SHP77 treated with DMSO at 0.1 percent for 48 hours (cell line): ENCODE measurements at regions not wholly inside any gene's neighbourhood (a gene's known extent, or its start where the extent isn't known, plus 50 kb on each side); places are given as distances from the start of the nearest gene placed in this dataset.
"Not testable (repeated sequence)": the region's sequence is repeated elsewhere in the genome, so short reads cannot be mapped to it uniquely, and the experiment has no call there.

Experiments used
- DNase-seq: peaks from one replicate; lab custom pipeline; 2025; lab: John Stamatoyannopoulos, UW

GRCh38 chr2:52542297-52542696 is 1225.3 kb upstream of the CHAC2 start:
- DNase-seq = no peak

GRCh38 chr2:52539026-52539970 is 1228.3 kb upstream of the CHAC2 start:
- DNase-seq = no peak

DNA sequence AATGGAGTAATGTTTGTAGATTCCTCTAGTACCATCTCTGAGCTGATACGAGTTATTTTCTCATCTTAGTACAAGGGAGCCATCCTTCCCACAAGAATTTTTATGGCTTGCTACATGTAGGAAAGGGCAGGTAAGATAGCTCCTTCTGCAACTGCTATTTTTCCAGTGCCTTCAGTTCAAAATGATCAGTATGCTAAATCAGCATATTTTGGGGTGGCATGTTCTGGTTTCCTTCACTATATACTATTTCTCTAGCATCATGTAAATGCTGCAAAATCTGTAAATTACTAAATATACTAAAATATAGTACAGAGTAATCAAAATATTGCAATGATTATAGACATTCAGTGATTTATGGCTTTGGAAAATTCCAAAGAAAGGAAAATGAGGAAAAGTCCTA is 1230.0 kb upstream of the CHAC2 start:
- no peak for DNase-seq

GRCh38 chr2:52536929-52537460 is 1230.6 kb upstream of the CHAC2 start:
- DNase-seq = no peak

GRCh38 chr2:52532956-52533355 is 1234.6 kb upstream of the CHAC2 start:
- DNase-seq = no peak

DNA sequence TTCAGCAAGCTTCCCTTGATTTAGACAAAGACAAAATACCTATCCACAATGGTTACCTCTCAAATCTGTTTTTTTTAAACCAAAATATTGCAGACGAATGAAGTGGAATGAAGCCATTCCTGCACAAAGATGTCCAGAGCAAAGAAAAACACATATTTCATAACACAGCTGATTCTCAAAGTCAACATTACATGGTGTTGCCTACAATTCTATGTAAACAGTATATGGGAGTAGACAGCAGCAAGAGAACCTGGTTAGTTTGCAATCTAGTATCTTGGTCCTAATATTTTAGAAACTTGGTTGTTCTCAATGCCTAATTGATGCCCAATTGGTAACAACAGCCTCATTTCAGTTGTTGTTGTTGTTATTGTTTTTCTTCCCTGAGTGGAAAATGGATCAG is 1240.9 kb upstream of the CHAC2 start:
- no peak for DNase-seq

GRCh38 chr2:52520644-52521043 is 1247.0 kb upstream of the CHAC2 start:
- no peak for DNase-seq

GRCh38 chr2:52518678-52519077 is 1248.9 kb upstream of the CHAC2 start:
- DNase-seq = no peak

GRCh38 chr2:52512760-52513159 is 1254.8 kb upstream of the CHAC2 start:
- no peak for DNase-seq

DNA sequence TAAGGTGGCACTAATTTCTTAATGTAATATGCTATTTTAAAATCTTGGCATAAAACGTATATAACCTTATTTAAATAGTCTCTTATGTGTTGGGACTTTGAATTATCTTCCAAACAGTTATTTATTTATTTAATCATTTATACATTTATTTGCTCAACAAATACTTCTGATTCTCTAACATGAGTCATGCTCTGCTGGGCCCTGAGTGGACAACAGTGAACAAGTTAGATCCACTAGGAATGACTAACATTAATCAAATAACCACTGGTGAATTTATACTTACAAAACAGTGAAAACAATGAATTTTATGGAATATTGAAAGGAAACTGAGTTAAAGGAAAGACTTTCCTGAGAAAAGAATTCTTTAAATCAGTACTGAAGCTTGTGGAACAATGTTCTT is 1257.2 kb upstream of the CHAC2 start:
- no peak for DNase-seq

DNA sequence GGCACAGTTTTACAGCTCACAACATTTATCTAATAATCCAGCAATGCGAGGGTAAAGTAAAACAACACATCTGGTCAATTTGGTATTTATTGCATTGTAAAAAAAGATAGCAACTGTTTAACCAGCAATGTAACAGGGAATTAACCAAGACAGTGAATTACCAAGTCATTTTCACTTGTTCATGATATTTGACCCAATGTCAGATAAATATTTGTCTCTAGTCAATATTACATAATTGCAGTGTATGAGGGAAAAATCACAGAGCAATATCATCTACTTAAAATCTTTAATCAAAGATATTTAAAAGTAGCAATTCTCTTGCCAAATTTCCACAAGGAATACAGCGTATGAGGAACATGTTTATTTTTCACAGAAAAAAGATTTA is 1265.1 kb upstream of the CHAC2 start:
- DNase-seq = no peak

DNA sequence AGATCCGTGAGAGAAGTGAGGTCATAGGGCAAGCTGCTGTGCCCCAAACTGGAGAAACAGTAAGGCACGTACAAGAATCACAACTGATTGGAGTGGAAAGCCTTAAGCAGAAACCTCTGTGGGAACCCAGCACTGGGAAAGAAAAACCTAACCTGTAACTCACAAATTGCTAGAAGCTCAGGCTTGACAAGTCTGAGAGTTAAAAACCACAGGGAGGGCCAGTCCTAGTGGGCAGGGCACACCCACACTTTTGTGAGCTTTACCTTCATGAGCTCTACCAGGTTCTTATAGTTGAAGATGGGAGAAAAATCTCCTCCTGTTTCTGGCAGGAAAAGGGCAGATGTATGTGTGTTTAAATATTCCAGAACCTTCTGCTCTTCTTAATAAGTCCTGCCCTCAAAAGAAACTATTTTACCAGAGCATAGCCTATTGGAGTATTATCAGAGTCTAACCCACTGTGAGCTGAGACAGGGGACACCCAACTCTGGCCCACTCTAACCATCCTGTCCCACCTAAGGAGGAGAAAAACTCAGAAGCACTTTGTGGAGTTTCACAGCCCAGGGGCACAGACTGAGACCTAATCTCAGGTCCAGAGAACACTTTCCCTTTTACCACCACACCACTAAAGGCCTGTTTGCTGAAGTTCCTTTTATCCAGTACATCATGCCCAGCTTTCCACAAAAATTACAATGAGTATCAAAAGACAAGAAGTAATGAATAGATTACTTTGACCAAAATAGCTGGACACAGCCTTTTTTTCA is 1265.7 kb upstream of the CHAC2 start:
- DNase-seq = no peak

DNA sequence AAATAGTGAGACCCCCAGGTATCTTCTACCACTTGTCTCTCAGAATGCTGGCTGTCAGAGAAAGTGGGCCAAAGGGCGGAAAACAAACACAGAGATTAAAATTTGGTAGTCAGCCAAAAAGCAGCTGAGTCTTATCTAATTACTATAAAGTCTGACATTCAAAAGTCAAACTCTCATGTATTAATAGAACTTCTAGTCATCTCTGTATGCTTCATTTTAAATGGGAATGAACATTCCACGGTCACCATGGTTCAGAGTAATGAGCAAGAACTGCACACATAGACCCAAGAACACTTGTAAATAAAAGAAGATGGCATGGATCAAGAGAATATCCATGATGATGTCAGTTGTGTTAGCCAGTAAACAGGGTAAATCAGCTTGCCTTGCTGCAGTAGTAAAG is 1267.0 kb upstream of the CHAC2 start:
- no peak for DNase-seq

- DNase-seq = no peak
These were observed 1269.4 kb upstream of the CHAC2 start for GRCh38 chr2:52498077-52498750.

GRCh38 chr2:52495816-52496215 is 1271.8 kb upstream of the CHAC2 start:
- DNase-seq = no peak

DNA sequence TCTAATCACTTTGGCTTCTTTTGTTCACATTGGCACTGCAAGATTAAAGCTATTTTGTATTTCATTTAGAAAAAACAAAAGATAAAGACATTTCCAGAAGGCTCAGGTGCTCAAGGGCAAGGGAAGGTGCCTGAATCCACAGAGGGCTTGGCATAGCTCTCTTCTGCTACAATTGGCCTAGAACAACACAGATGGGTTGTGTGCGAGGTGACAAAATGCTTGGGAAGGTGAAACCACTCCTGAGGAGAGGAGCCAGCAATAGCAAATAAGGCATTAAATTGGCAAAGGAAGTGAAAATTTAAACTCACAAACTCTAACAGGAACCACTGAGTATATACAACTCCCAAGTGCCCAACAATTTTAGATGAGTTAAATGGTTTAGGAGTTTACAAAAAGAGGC is 1290.4 kb upstream of the CHAC2 start:
- no peak for DNase-seq

DNA sequence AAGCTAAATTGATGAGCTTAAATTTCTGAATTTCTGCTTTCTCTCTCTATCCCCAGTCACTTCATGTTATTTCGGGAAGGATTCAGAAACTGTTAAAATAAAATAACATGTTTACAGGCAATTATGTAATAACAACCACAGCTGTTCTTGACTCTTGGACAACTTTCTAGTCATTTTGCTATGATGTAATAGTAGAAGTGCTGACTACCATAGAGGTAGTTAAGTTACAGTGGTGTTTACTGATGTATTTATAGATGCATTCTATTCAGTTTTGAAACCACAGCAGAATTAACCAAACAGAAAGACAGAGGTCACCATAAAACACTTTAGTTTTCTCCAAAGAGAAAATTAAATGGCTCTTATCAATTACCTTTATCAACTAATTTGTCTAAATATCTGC is 1292.0 kb upstream of the CHAC2 start:
- DNase-seq = no peak

- no peak for DNase-seq
These were observed 1293.5 kb upstream of the CHAC2 start for GRCh38 chr2:52474091-52474490.

- DNase-seq = no peak
These were observed 1294.1 kb upstream of the CHAC2 start for GRCh38 chr2:52473526-52473925.

- not testable (repeated sequence) for DNase-seq
These were observed 1297.1 kb upstream of the CHAC2 start for GRCh38 chr2:52470457-52470856.

- DNase-seq = no peak
These were observed 1300.4 kb upstream of the CHAC2 start for GRCh38 chr2:52467189-52467588.

DNA sequence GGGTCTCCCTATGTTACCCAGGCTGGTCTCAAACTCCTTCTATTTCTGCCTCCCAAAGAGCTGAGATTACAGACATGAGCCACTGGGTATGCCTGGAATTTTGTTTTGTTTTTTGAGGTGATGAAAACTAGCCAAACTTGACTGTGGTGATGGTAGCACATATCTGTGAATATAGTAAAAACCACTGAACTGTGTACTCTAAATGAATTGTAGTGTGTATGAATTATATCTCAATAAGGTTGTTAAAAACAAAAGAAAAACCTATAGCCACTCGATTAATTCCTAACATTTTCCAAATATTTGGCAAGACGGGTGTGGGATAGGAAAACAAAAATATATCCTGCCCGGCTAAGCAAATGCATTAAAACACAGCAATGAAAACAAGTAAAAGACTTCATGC is 1302.3 kb upstream of the CHAC2 start:
- DNase-seq = no peak
